Gastrocnemius medialis (tissue), 4 donors: ENCODE measurements at regions not wholly inside any gene's neighbourhood (a gene's known extent, or its start where the extent isn't known, plus 50 kb on each side); places are given as distances from the start of the nearest gene placed in this dataset.

Experiments
- ATAC-seq, 2 donors: fragments of 150-250 bp; one replicate each; pipeline ENCODE4 v1.9.1; 2016
- DNase-seq, 2 donors: peaks; one replicate each; pipeline ENCODE4 v3.0.0-alpha.2; 2019
- H3K27ac ChIP-seq, 4 donors: fragments of 200-600 bp; sonication (generic); 1 replicate in 1 of 4; 2 replicates in 3 of 4; pipeline ENCODE4 v1.5.1; 2016 to 2018; ENCODE audit warnings: mild to moderate bottlenecking in 2 of 4, moderate library complexity in 1 of 4
- H3K27me3 ChIP-seq, 3 donors: fragments of 200-600 bp; sonication (generic) in 2 of 3; 1 replicate in 1 of 3; 2 replicates in 2 of 3; pipeline versions ENCODE4 v1.5.1 to v1.6.0; 2016 to 2019; ENCODE audit warnings: mild to moderate bottlenecking in 1 of 3, moderate library complexity in 1 of 3
- H3K36me3 ChIP-seq, 2 donors: fragments of 200-600 bp; sonication (generic) in 1 of 2; one replicate each; pipeline ENCODE4 v1.5.1; 2017 to 2018
- H3K4me1 ChIP-seq, 2 donors: fragments of 200-600 bp; sonication (generic) in 1 of 2; one replicate each; pipeline ENCODE4 v1.5.1; 2016 to 2017; ENCODE audit warnings: mild to moderate bottlenecking in 2 of 2
- H3K4me3 ChIP-seq, 4 donors: fragments of 200-600 bp; sonication (generic) in 3 of 4; 1 replicate in 1 of 4; 2 replicates in 3 of 4; pipeline ENCODE4 v1.5.1; 2016 to 2019; ENCODE audit warnings: mild to moderate bottlenecking in 2 of 4
- H3K9me3 ChIP-seq, 3 donors: fragments of 200-600 bp; sonication (generic) in 2 of 3; 1 replicate in 1 of 3; 2 replicates in 2 of 3; pipeline ENCODE4 v1.5.1; 2016 to 2019
- CTCF ChIP-seq, 5 experiments: fragments of 450-650 bp in 3 of 5; fragments of 200-600 bp in 2 of 5; sonication (generic) in 2 of 5; IDR thresholded peaks in 4 of 5; conservative IDR thresholded peaks in 1 of 5; 1 replicate in 4 of 5; 2 replicates in 1 of 5; pipeline ENCODE4 v1.5.1; 2016 to 2019; ENCODE audit warnings: antibody characterized with exemption in 5 of 5, mild to moderate bottlenecking in 3 of 5, moderate library complexity in 3 of 5
- POLR2A ChIP-seq, 2 donors: fragments of 450-650 bp; IDR thresholded peaks; one replicate each; pipeline ENCODE4 v1.6.1; 2017; ENCODE audit warnings: antibody characterized with exemption in 2 of 2, mild to moderate bottlenecking in 2 of 2, moderate library complexity in 2 of 2
- in situ Hi-C, 4 donors: fragments of 200-750 bp; cut with MboI; loops; one replicate each; pipeline versions ENCODE4 v1.15.0 to v1.8.0; 2017; ENCODE audit warnings: low sequenced_read_pairs in 4 of 4
- intact Hi-C: fragments of 100-400 bp; cut with DNase I; formaldehyde crosslinking; loops from one replicate; pipeline ENCODE4 v1.15.1; 2023; ENCODE audit warnings: low total_unique reads

DNA sequence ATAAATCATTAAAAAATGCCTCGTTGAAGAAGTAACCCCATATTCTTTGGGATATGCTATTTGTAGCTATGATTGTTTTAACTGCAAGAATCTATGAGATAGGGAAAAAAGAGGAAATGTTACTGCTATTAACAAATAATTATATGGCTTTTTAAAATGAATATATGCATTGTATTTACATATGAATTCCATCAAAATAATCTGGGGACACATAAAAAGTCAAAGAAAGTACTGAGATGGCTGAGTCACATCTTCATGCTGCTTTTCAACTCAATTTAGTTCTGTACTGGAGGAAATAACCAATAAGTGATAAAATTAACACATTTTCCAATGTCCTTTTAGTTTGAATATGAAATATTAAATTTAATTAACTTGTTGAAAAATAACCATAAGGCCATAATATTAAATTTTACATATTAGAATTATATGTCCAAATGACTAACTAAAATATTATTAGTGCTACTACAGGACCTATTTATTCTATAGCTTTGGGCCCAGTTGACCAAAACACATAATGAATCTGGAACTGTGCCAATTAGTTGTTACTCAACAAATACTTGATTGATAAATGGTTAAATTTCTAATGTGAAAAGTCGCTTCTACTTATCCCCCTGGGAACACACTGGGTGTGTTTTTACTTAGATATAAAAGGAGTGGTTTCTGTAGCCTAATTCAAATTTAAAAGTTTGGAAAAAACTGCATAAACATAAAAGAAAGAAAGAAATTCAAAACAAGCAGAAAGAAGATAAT is 214.6 kb upstream of the PFKP start:
- Histone ChIP-seq H3K27ac (no peak overlapping the region), H3K36me3 (no peaks in the 10 kb centered on the region), H3K4me3 (no peak overlapping the region), H3K27me3 (peaks cover 0 to 9% (median 2%) of the 10 kb centered on the region in 3 donors), H3K9me3 (no peaks in the 10 kb centered on the region), H3K4me1 (no peaks in the 10 kb centered on the region)
- no peak for ATAC-seq
- intact Hi-C loops = no loop called here
- DNase-seq = no peak
- no peak for TF ChIP-seq CTCF (IDR thresholded peaks at IDR 0.05 in 4 of 5, conservative IDR thresholded peaks at IDR 0.05 in 1 of 5)
- no peak for TF ChIP-seq POLR2A (IDR thresholded peaks at IDR 0.05)
- in situ Hi-C loops = no loop called here

GRCh38 chr10:2851566-2851965 is 215.8 kb upstream of the PFKP start:
- H3K36me3 ChIP-seq = no peaks in the 10 kb centered on the region
- intact Hi-C loops = no loop called here
- H3K9me3 ChIP-seq = no peaks in the 10 kb centered on the region
- H3K4me1 ChIP-seq = no peaks in the 10 kb centered on the region
- H3K4me3 ChIP-seq = no peak overlapping the region
- peaks cover 0 to 9% (median 2%) of the 10 kb centered on the region in 3 donors for H3K27me3 ChIP-seq
- TF ChIP-seq POLR2A (IDR thresholded peaks at IDR 0.05) = no peak
- TF ChIP-seq CTCF (IDR thresholded peaks at IDR 0.05 in 4 of 5, conservative IDR thresholded peaks at IDR 0.05 in 1 of 5) = no peak
- no peak for ATAC-seq
- no peak overlapping the region for H3K27ac ChIP-seq
- in situ Hi-C loops = no loop called here
- no peak for DNase-seq

- H3K4me1 ChIP-seq = no peaks in the 10 kb centered on the region
- no peaks in the 10 kb centered on the region for H3K9me3 ChIP-seq
- H3K36me3 ChIP-seq = no peaks in the 10 kb centered on the region
- no peak for TF ChIP-seq CTCF (IDR thresholded peaks at IDR 0.05 in 4 of 5, conservative IDR thresholded peaks at IDR 0.05 in 1 of 5)
- TF ChIP-seq POLR2A (IDR thresholded peaks at IDR 0.05) = no peak
- H3K27me3 ChIP-seq = peaks cover 0 to 9% (median 2%) of the 10 kb centered on the region in 3 donors
- intact Hi-C loops = no loop called here
- no peak overlapping the region for H3K4me3 ChIP-seq
- in situ Hi-C loops = no loop called here
- H3K27ac ChIP-seq = no peak overlapping the region
- no peak for DNase-seq
- ATAC-seq = no peak
These were observed 217.1 kb upstream of the PFKP start for GRCh38 chr10:2850202-2850601.

GRCh38 chr10:2844925-2845324 is 222.4 kb upstream of the PFKP start:
- ATAC-seq = no peak
- Histone ChIP-seq H3K27me3 (no peaks in the 10 kb centered on the region), H3K4me3 (no peak overlapping the region), H3K36me3 (no peaks in the 10 kb centered on the region), H3K9me3 (no peaks in the 10 kb centered on the region), H3K27ac (no peak overlapping the region), H3K4me1 (no peaks in the 10 kb centered on the region)
- DNase-seq = no peak
- no peak for TF ChIP-seq POLR2A (IDR thresholded peaks at IDR 0.05)
- TF ChIP-seq CTCF (IDR thresholded peaks at IDR 0.05 in 4 of 5, conservative IDR thresholded peaks at IDR 0.05 in 1 of 5) = no peak
- intact Hi-C loops = no loop called here
- in situ Hi-C loops = no loop called here
